A549 (cell line): ENCODE measurements at regions not wholly inside any gene's neighbourhood (a gene's known extent, or its start where the extent isn't known, plus 50 kb on each side); places are given as distances from the start of the nearest gene placed in this dataset.

Experiments used
- CBX8 ChIP-seq: fragments of 200-600 bp; sonication (generic); IDR thresholded peaks from 2 replicates; pipeline ENCODE4 v1.6.1; 2016
- KDM5A ChIP-seq: fragments of 200-600 bp; sonication (generic); IDR thresholded peaks from 2 replicates; pipeline ENCODE4 v1.6.1; 2016; ENCODE audit warnings: antibody characterized with exemption, mild to moderate bottlenecking
- POLR2A ChIP-seq: IDR thresholded peaks from 2 replicates; pipeline ENCODE4 v1.6.1; 2012; ENCODE audit warnings: mild to moderate bottlenecking, low read length
- RCOR1 ChIP-seq: fragments of 150-350 bp; IDR thresholded peaks from 2 replicates; pipeline ENCODE4 v1.6.1; 2014; ENCODE audit warnings: antibody characterized with exemption, low read length, low read depth
- TF ChIP-seq, protein P1 (sequence below): fragments of >200 bp; sonication (Bioruptor Twin); formaldehyde crosslinking; IDR thresholded peaks from 3 replicates; pipeline ENCODE4 v1.5.1; 2016

DNA sequence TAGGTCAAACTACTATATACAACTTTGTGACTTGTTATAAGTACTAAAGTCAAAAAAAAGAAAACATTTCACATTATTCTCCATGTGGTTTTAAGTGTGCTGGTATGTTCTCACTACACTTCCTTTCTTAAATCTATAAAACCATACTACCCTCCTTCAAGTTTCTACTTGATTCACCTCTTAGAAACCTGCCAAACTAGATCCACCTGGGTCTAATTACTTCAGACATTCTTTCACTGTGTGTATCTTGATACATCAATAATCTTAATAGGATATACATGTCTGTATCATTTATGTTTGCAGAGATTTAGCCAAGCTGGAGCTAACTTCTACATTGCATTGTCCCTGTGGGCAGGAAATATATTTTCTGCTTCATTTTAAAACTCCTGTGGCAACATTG lies 1012.6 kb downstream of the EFNA5 start:
- no peak for TF ChIP-seq POLR2A
- no peak for TF ChIP-seq CBX8
- TF ChIP-seq RCOR1: no peak
- TF ChIP-seq, protein P1, sequence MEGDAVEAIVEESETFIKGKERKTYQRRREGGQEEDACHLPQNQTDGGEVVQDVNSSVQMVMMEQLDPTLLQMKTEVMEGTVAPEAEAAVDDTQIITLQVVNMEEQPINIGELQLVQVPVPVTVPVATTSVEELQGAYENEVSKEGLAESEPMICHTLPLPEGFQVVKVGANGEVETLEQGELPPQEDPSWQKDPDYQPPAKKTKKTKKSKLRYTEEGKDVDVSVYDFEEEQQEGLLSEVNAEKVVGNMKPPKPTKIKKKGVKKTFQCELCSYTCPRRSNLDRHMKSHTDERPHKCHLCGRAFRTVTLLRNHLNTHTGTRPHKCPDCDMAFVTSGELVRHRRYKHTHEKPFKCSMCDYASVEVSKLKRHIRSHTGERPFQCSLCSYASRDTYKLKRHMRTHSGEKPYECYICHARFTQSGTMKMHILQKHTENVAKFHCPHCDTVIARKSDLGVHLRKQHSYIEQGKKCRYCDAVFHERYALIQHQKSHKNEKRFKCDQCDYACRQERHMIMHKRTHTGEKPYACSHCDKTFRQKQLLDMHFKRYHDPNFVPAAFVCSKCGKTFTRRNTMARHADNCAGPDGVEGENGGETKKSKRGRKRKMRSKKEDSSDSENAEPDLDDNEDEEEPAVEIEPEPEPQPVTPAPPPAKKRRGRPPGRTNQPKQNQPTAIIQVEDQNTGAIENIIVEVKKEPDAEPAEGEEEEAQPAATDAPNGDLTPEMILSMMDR: no peak
- TF ChIP-seq KDM5A: no peak
